ENCODE measurements at regions not wholly inside any gene's neighbourhood (a gene's known extent, or its start where the extent isn't known, plus 50 kb on each side); places are given as distances from the start of the nearest gene placed in this dataset.

- TF ChIP-seq CTCF (optimal IDR thresholded peaks at IDR 0.05 in 1 of 3, IDR thresholded peaks at IDR 0.05 in 1 of 3, conservative IDR thresholded peaks at IDR 0.05 in 1 of 3; ENCODE audit: extremely low read depth in 1 of 3, insufficient read depth in 2 of 3, low read length in 3 of 3): no peak
- TF ChIP-seq EZH2 (IDR thresholded peaks at IDR 0.05; ENCODE audit: low read length): no peak
These were observed 592.5 kb upstream of the USP15 start for GRCh38 chr12:61667676-61668075.
